ENCODE measurements at regions not wholly inside any gene's neighbourhood (a gene's known extent, or its start where the extent isn't known, plus 50 kb on each side); places are given as distances from the start of the nearest gene placed in this dataset.

GRCh38 chr13:31413516-31413915 is 213.7 kb downstream of the B3GLCT start:
- TF ChIP-seq ZNF274 (IDR thresholded peaks at IDR 0.05; ENCODE audit: low read depth, low read length) (no peak), SUZ12 (IDR thresholded peaks at IDR 0.05; ENCODE audit: extremely low read depth, insufficient read depth, insufficient read length) (no peak), YY1 (IDR thresholded peaks at IDR 0.05; ENCODE audit: insufficient read depth, insufficient read length) (no peak)
